Neural progenitor cell (in vitro differentiated cells): ENCODE measurements at regions not wholly inside any gene's neighbourhood (a gene's known extent, or its start where the extent isn't known, plus 50 kb on each side); places are given as distances from the start of the nearest gene placed in this dataset.
A peak's percentile ranks its signal among the peaks of the same experiment; 100 is the strongest.

Source experiments
- DNase-seq: peaks from one replicate; pipeline ENCODE4 v3.0.0-alpha.2; 2016; ENCODE audit warnings: low spot score
- H2AFZ ChIP-seq: fragments of 200-600 bp; sonication (generic); replicated peaks from 2 replicates; pipeline ENCODE4 v1.6.1; 2016; ENCODE audit warnings: antibody characterized with exemption
- H3F3A ChIP-seq: fragments of 200-600 bp; sonication (generic); 2 replicates; pipeline ENCODE4 v1.6.1; 2016; ENCODE audit warnings: antibody characterized with exemption, low read depth
- H3K27ac ChIP-seq: fragments of 200-600 bp; sonication (generic); 2 replicates; pipeline ENCODE4 v1.5.1; 2016; ENCODE audit warnings: mild to moderate bottlenecking
- H3K27me3 ChIP-seq: fragments of 200-600 bp; sonication (generic); 2 replicates; pipeline ENCODE4 v1.6.1; 2016; ENCODE audit warnings: mild to moderate bottlenecking, moderate library complexity
- H3K36me3 ChIP-seq: fragments of 200-600 bp; sonication (generic); 2 replicates; pipeline ENCODE4 v1.5.1; 2016
- H3K4me1 ChIP-seq: fragments of 200-600 bp; sonication (generic); 2 replicates; pipeline ENCODE4 v1.6.1; 2016; ENCODE audit warnings: mixed run types
- H3K4me2 ChIP-seq: fragments of 200-600 bp; sonication (generic); 2 replicates; pipeline ENCODE4 v1.6.1; 2016
- H3K4me3 ChIP-seq: fragments of 200-600 bp; sonication (generic); 2 replicates; pipeline ENCODE4 v1.5.1; 2016
- H3K79me2 ChIP-seq: fragments of 200-600 bp; sonication (generic); 2 replicates; pipeline ENCODE4 v1.6.1; 2016; ENCODE audit warnings: low read depth
- H3K9ac ChIP-seq: fragments of 200-600 bp; sonication (generic); 2 replicates; pipeline ENCODE4 v1.6.1; 2016
- H3K9me3 ChIP-seq: fragments of 200-600 bp; sonication (generic); 2 replicates; pipeline ENCODE4 v1.5.1; 2016; ENCODE audit warnings: low read depth
- H4K20me1 ChIP-seq: fragments of 200-600 bp; sonication (generic); 2 replicates; pipeline ENCODE4 v1.6.1; 2016; ENCODE audit warnings: low read depth
- H3K27ac Mint-ChIP-seq: 3 replicates; pipeline ENCODE4 v1.8.0; 2021; ENCODE audit warnings: mixed read lengths
- H3K27me3 Mint-ChIP-seq: 2 replicates; pipeline ENCODE4 v1.8.0; 2022; ENCODE audit warnings: low read depth, mild to moderate bottlenecking, inconsistent platforms, moderate library complexity, mixed read lengths; ENCODE audit not compliant: insufficient read depth
- H3K36me3 Mint-ChIP-seq: 3 replicates; pipeline ENCODE4 v1.8.0; 2021; ENCODE audit warnings: mixed read lengths
- H3K4me1 Mint-ChIP-seq: 3 replicates; pipeline ENCODE4 v1.8.0; 2021; ENCODE audit warnings: mixed read lengths
- H3K4me3 Mint-ChIP-seq: 3 replicates; pipeline ENCODE4 v1.8.0; 2021; ENCODE audit warnings: mild to moderate bottlenecking, moderate library complexity, mixed read lengths
- H3K9me3 Mint-ChIP-seq: 3 replicates; pipeline ENCODE4 v1.8.0; 2020; ENCODE audit warnings: mixed read lengths
- CTCF ChIP-seq: fragments of 200-600 bp; sonication (generic); IDR thresholded peaks from 2 replicates; pipeline ENCODE4 v1.5.1; 2017; ENCODE audit warnings: antibody characterized with exemption, mild to moderate bottlenecking
- EZH2 ChIP-seq: fragments of 200-600 bp; sonication (generic); IDR thresholded peaks from 2 replicates; pipeline ENCODE4 v1.6.1; 2017; ENCODE audit warnings: antibody characterized with exemption, mild to moderate bottlenecking, moderate library complexity
- EZH2phosphoT487 ChIP-seq: fragments of 200-600 bp; sonication (generic); IDR thresholded peaks from 2 replicates; pipeline ENCODE4 v1.6.1; 2017; ENCODE audit warnings: antibody characterized with exemption

- no peaks in the 10 kb centered on the region for H3K4me1 ChIP-seq
- H3K4me3 Mint-ChIP-seq, result no peak overlapping the region
- no peak overlapping the region for H3K27ac Mint-ChIP-seq
- H3K4me1 Mint-ChIP-seq, result peaks cover 63% of the 10 kb centered on the region
- H3K9me3 Mint-ChIP-seq, result peaks cover 14% of the 10 kb centered on the region
- no peaks in the 10 kb centered on the region for H3K36me3 ChIP-seq
- no peak overlapping the region for H2AFZ ChIP-seq
- no peaks in the 10 kb centered on the region for H3K79me2 ChIP-seq
- no peak overlapping the region for H3K9ac ChIP-seq
- peaks cover 18% of the 10 kb centered on the region for H3K27me3 Mint-ChIP-seq
- no peak overlapping the region for H3K4me2 ChIP-seq
- TF ChIP-seq EZH2phosphoT487 (no peak), CTCF (no peak), EZH2 (no peak)
- no peaks in the 10 kb centered on the region for H3K27me3 ChIP-seq
- no peaks in the 10 kb centered on the region for H3F3A ChIP-seq
- H3K36me3 Mint-ChIP-seq, result peaks cover 2% of the 10 kb centered on the region
- no peak overlapping the region for H3K4me3 ChIP-seq
- H3K27ac ChIP-seq, result no peak overlapping the region
- DNase-seq, result no peak
- H3K9me3 ChIP-seq, result no peaks in the 10 kb centered on the region
- no peaks in the 10 kb centered on the region for H4K20me1 ChIP-seq
These were observed 246.7 kb downstream of the TTLL2 start for GRCh38 chr6:167571550-167571949.

DNA sequence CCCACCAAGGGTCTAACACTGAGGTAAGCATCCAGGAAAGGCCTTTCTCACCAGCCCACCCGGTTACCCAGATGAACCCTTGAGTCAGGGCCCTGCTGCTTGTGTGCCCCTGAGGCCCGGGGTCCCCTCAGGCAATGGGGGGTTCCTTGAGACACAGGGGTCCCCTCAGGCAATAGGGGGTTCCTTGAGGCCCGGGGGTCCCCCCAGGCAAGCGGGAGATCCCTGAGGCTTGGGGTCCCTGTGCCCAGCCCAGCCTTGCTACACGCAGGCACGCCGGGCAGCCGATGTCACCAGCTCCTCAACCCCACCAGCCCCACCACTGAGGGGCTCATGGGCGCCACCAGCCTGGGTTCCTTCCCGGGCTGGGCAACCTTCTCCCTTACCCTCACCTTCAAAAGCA is 247.2 kb downstream of the TTLL2 start:
- Histone ChIP-seq H2AFZ (no peak overlapping the region), H3K27me3 (no peaks in the 10 kb centered on the region), H3K4me3 (no peak overlapping the region), H3K9me3 (no peaks in the 10 kb centered on the region), H3K79me2 (no peaks in the 10 kb centered on the region), H4K20me1 (no peaks in the 10 kb centered on the region), H3K4me1 (no peaks in the 10 kb centered on the region), H3K4me2 (no peak overlapping the region), H3F3A (no peaks in the 10 kb centered on the region), H3K9ac (no peak overlapping the region), H3K27ac (no peak overlapping the region), H3K36me3 (no peaks in the 10 kb centered on the region)
- DNase-seq, result no peak
- TF ChIP-seq EZH2phosphoT487 (no peak), CTCF (no peak), EZH2 (no peak)
- Mint-ChIP-seq H3K4me3 (no peak overlapping the region), H3K27ac (peak overlapping the region; percentile 69), H3K36me3 (peaks cover 2% of the 10 kb centered on the region), H3K27me3 (peaks cover 18% of the 10 kb centered on the region), H3K9me3 (peaks cover 14% of the 10 kb centered on the region), H3K4me1 (peaks cover 68% of the 10 kb centered on the region)

- Mint-ChIP-seq H3K4me1 (peaks cover 69% of the 10 kb centered on the region), H3K9me3 (peaks cover 14% of the 10 kb centered on the region), H3K4me3 (no peak overlapping the region), H3K27me3 (peaks cover 18% of the 10 kb centered on the region), H3K36me3 (peaks cover 2% of the 10 kb centered on the region), H3K27ac (peak overlapping the region; percentile 46)
- H3K9me3 ChIP-seq, result no peaks in the 10 kb centered on the region
- no peak overlapping the region for H3K4me3 ChIP-seq
- H4K20me1 ChIP-seq, result no peaks in the 10 kb centered on the region
- peak overlapping the region; percentile 51 for H2AFZ ChIP-seq
- H3K4me2 ChIP-seq, result no peak overlapping the region
- TF ChIP-seq EZH2phosphoT487, result no peak
- TF ChIP-seq CTCF, result no peak
- no peak for TF ChIP-seq EZH2
- no peak overlapping the region for H3K9ac ChIP-seq
- no peaks in the 10 kb centered on the region for H3F3A ChIP-seq
- H3K79me2 ChIP-seq, result no peaks in the 10 kb centered on the region
- H3K4me1 ChIP-seq, result peaks cover 4% of the 10 kb centered on the region
- no peaks in the 10 kb centered on the region for H3K36me3 ChIP-seq
- no peak overlapping the region for H3K27ac ChIP-seq
- no peak for DNase-seq
- no peaks in the 10 kb centered on the region for H3K27me3 ChIP-seq
These were observed 248.0 kb downstream of the TTLL2 start for GRCh38 chr6:167572841-167573271.
